ENCODE measurements at regions not wholly inside any gene's neighbourhood (a gene's known extent, or its start where the extent isn't known, plus 50 kb on each side); places are given as distances from the start of the nearest gene placed in this dataset.

GRCh38 chr15:96544162-96544756, 213.8 kb downstream of the NR2F2 start:
- Histone ChIP-seq H3K36me3 (ENCODE audit: control insufficient read depth in 5 of 5, insufficient read depth in 5 of 5, low read length in 5 of 5) (no peaks in the 10 kb centered on the region), H3K27ac (ENCODE audit: low read depth, low read length) (no peak overlapping the region), H3K27me3 (ENCODE audit: control insufficient read depth in 5 of 5, insufficient read depth in 4 of 5, low read length in 5 of 5) (no peaks in the 10 kb centered on the region), H3K9ac (ENCODE audit: low read length in 5 of 5) (no peak overlapping the region), H3K9me3 (ENCODE audit: control insufficient read depth in 5 of 5, low read length in 5 of 5) (no peaks in the 10 kb centered on the region), H3K4me3 (ENCODE audit: low read depth in 1 of 5, low read length in 5 of 5) (no peak overlapping the region), H3K4me1 (ENCODE audit: control insufficient read depth in 5 of 5, insufficient read depth in 5 of 5, low read length in 5 of 5) (no peaks in the 10 kb centered on the region)

- no peak overlapping the region for H3K9ac ChIP-seq (ENCODE audit: low read length in 5 of 5)
- H3K36me3 ChIP-seq (ENCODE audit: control insufficient read depth in 5 of 5, insufficient read depth in 5 of 5, low read length in 5 of 5) = no peaks in the 10 kb centered on the region
- no peak overlapping the region for H3K4me3 ChIP-seq (ENCODE audit: low read depth in 1 of 5, low read length in 5 of 5)
- no peaks in the 10 kb centered on the region for H3K9me3 ChIP-seq (ENCODE audit: control insufficient read depth in 5 of 5, low read length in 5 of 5)
- H3K4me1 ChIP-seq (ENCODE audit: control insufficient read depth in 5 of 5, insufficient read depth in 5 of 5, low read length in 5 of 5) = no peaks in the 10 kb centered on the region
- H3K27me3 ChIP-seq (ENCODE audit: control insufficient read depth in 5 of 5, insufficient read depth in 4 of 5, low read length in 5 of 5) = peaks cover 0 to 3% (median 0%) of the 10 kb centered on the region in 5 donors
- no peak overlapping the region for H3K27ac ChIP-seq (ENCODE audit: low read depth, low read length)
Measured at GRCh38 chr15:96549136-96549535, 218.6 kb downstream of the NR2F2 start.

- Histone ChIP-seq H3K4me3 (ENCODE audit: low read depth in 1 of 5, low read length in 5 of 5) (no peak overlapping the region), H3K27me3 (ENCODE audit: control insufficient read depth in 5 of 5, insufficient read depth in 4 of 5, low read length in 5 of 5) (peaks cover 0 to 3% (median 0%) of the 10 kb centered on the region in 5 donors), H3K36me3 (ENCODE audit: control insufficient read depth in 5 of 5, insufficient read depth in 5 of 5, low read length in 5 of 5) (no peaks in the 10 kb centered on the region), H3K4me1 (ENCODE audit: control insufficient read depth in 5 of 5, insufficient read depth in 5 of 5, low read length in 5 of 5) (no peaks in the 10 kb centered on the region), H3K9me3 (ENCODE audit: control insufficient read depth in 5 of 5, low read length in 5 of 5) (no peaks in the 10 kb centered on the region), H3K27ac (ENCODE audit: low read depth, low read length) (no peak overlapping the region), H3K9ac (ENCODE audit: low read length in 5 of 5) (no peak overlapping the region)
Measured at GRCh38 chr15:96551196-96551595, 220.7 kb downstream of the NR2F2 start.

- no peak overlapping the region for H3K27ac ChIP-seq (ENCODE audit: low read depth, low read length)
- H3K36me3 ChIP-seq (ENCODE audit: control insufficient read depth in 5 of 5, insufficient read depth in 5 of 5, low read length in 5 of 5) = no peaks in the 10 kb centered on the region
Measured at GRCh38 chr15:96551722-96552121, 221.2 kb downstream of the NR2F2 start.

GRCh38 chr15:96553006-96553405, 222.5 kb downstream of the NR2F2 start:
- Histone ChIP-seq H3K4me1 (ENCODE audit: control insufficient read depth in 5 of 5, insufficient read depth in 5 of 5, low read length in 5 of 5) (no peaks in the 10 kb centered on the region), H3K9ac (ENCODE audit: low read length in 5 of 5) (no peak overlapping the region), H3K36me3 (ENCODE audit: control insufficient read depth in 5 of 5, insufficient read depth in 5 of 5, low read length in 5 of 5) (no peaks in the 10 kb centered on the region)

More at GRCh38 chr15:96551722-96552121, 221.2 kb downstream of the NR2F2 start:
- Histone ChIP-seq H3K4me1 (ENCODE audit: control insufficient read depth in 5 of 5, insufficient read depth in 5 of 5, low read length in 5 of 5) (no peaks in the 10 kb centered on the region), H3K4me3 (ENCODE audit: low read depth in 1 of 5, low read length in 5 of 5) (no peak overlapping the region), H3K9ac (ENCODE audit: low read length in 5 of 5) (no peak overlapping the region), H3K9me3 (ENCODE audit: control insufficient read depth in 5 of 5, low read length in 5 of 5) (no peaks in the 10 kb centered on the region), H3K27me3 (ENCODE audit: control insufficient read depth in 5 of 5, insufficient read depth in 4 of 5, low read length in 5 of 5) (peaks cover 0 to 3% (median 0%) of the 10 kb centered on the region in 5 donors)

GRCh38 chr15:96553451-96553850, 223.0 kb downstream of the NR2F2 start:
- H3K27me3 ChIP-seq (ENCODE audit: control insufficient read depth in 5 of 5, insufficient read depth in 4 of 5, low read length in 5 of 5) = peaks cover 0 to 3% (median 0%) of the 10 kb centered on the region in 5 donors
- no peak overlapping the region for H3K27ac ChIP-seq (ENCODE audit: low read depth, low read length)
- no peak overlapping the region for H3K4me3 ChIP-seq (ENCODE audit: low read depth in 1 of 5, low read length in 5 of 5)
- H3K9me3 ChIP-seq (ENCODE audit: control insufficient read depth in 5 of 5, low read length in 5 of 5) = peaks cover 0 to 2% (median 0%) of the 10 kb centered on the region in 5 donors
- no peak overlapping the region for H3K9ac ChIP-seq (ENCODE audit: low read length in 5 of 5)
- no peaks in the 10 kb centered on the region for H3K36me3 ChIP-seq (ENCODE audit: control insufficient read depth in 5 of 5, insufficient read depth in 5 of 5, low read length in 5 of 5)
- H3K4me1 ChIP-seq (ENCODE audit: control insufficient read depth in 5 of 5, insufficient read depth in 5 of 5, low read length in 5 of 5) = no peaks in the 10 kb centered on the region

More at GRCh38 chr15:96553006-96553405, 222.5 kb downstream of the NR2F2 start:
- H3K4me3 ChIP-seq (ENCODE audit: low read depth in 1 of 5, low read length in 5 of 5) = no peak overlapping the region
- no peak overlapping the region for H3K27ac ChIP-seq (ENCODE audit: low read depth, low read length)
- H3K9me3 ChIP-seq (ENCODE audit: control insufficient read depth in 5 of 5, low read length in 5 of 5) = peaks cover 0 to 2% (median 0%) of the 10 kb centered on the region in 5 donors
- H3K27me3 ChIP-seq (ENCODE audit: control insufficient read depth in 5 of 5, insufficient read depth in 4 of 5, low read length in 5 of 5) = peaks cover 0 to 3% (median 0%) of the 10 kb centered on the region in 5 donors

- H3K27ac ChIP-seq (ENCODE audit: low read depth, low read length) = no peak overlapping the region
- H3K9ac ChIP-seq (ENCODE audit: low read length in 5 of 5) = no peak overlapping the region
- no peaks in the 10 kb centered on the region for H3K4me1 ChIP-seq (ENCODE audit: control insufficient read depth in 5 of 5, insufficient read depth in 5 of 5, low read length in 5 of 5)
- peaks cover 0 to 3% (median 0%) of the 10 kb centered on the region in 5 donors for H3K27me3 ChIP-seq (ENCODE audit: control insufficient read depth in 5 of 5, insufficient read depth in 4 of 5, low read length in 5 of 5)
- no peaks in the 10 kb centered on the region for H3K36me3 ChIP-seq (ENCODE audit: control insufficient read depth in 5 of 5, insufficient read depth in 5 of 5, low read length in 5 of 5)
- no peak overlapping the region for H3K4me3 ChIP-seq (ENCODE audit: low read depth in 1 of 5, low read length in 5 of 5)
- peaks cover 0 to 2% (median 0%) of the 10 kb centered on the region in 5 donors for H3K9me3 ChIP-seq (ENCODE audit: control insufficient read depth in 5 of 5, low read length in 5 of 5)
Measured at GRCh38 chr15:96553931-96554330, 223.4 kb downstream of the NR2F2 start.

GRCh38 chr15:96554541-96554940, 224.0 kb downstream of the NR2F2 start:
- no peaks in the 10 kb centered on the region for H3K36me3 ChIP-seq (ENCODE audit: control insufficient read depth in 5 of 5, insufficient read depth in 5 of 5, low read length in 5 of 5)
- H3K27me3 ChIP-seq (ENCODE audit: control insufficient read depth in 5 of 5, insufficient read depth in 4 of 5, low read length in 5 of 5) = peaks cover 0 to 3% (median 0%) of the 10 kb centered on the region in 5 donors
- no peak overlapping the region for H3K9ac ChIP-seq (ENCODE audit: low read length in 5 of 5)
- peaks cover 0 to 2% (median 0%) of the 10 kb centered on the region in 5 donors for H3K9me3 ChIP-seq (ENCODE audit: control insufficient read depth in 5 of 5, low read length in 5 of 5)
- no peaks in the 10 kb centered on the region for H3K4me1 ChIP-seq (ENCODE audit: control insufficient read depth in 5 of 5, insufficient read depth in 5 of 5, low read length in 5 of 5)
- no peak overlapping the region for H3K4me3 ChIP-seq (ENCODE audit: low read depth in 1 of 5, low read length in 5 of 5)
- no peak overlapping the region for H3K27ac ChIP-seq (ENCODE audit: low read depth, low read length)

GRCh38 chr15:96559087-96559486, 228.6 kb downstream of the NR2F2 start:
- Histone ChIP-seq H3K4me3 (ENCODE audit: low read depth in 1 of 5, low read length in 5 of 5) (no peak overlapping the region), H3K9me3 (ENCODE audit: control insufficient read depth in 5 of 5, low read length in 5 of 5) (peaks cover 0 to 5% (median 4%) of the 10 kb centered on the region in 5 donors), H3K4me1 (ENCODE audit: control insufficient read depth in 5 of 5, insufficient read depth in 5 of 5, low read length in 5 of 5) (no peaks in the 10 kb centered on the region), H3K27me3 (ENCODE audit: control insufficient read depth in 5 of 5, insufficient read depth in 4 of 5, low read length in 5 of 5) (no peaks in the 10 kb centered on the region), H3K36me3 (ENCODE audit: control insufficient read depth in 5 of 5, insufficient read depth in 5 of 5, low read length in 5 of 5) (no peaks in the 10 kb centered on the region), H3K9ac (ENCODE audit: low read length in 5 of 5) (no peak overlapping the region), H3K27ac (ENCODE audit: low read depth, low read length) (no peak overlapping the region)

- Histone ChIP-seq H3K9ac (ENCODE audit: low read length in 5 of 5) (no peak overlapping the region), H3K4me1 (ENCODE audit: control insufficient read depth in 5 of 5, insufficient read depth in 5 of 5, low read length in 5 of 5) (no peaks in the 10 kb centered on the region), H3K9me3 (ENCODE audit: control insufficient read depth in 5 of 5, low read length in 5 of 5) (peaks cover 0 to 5% (median 4%) of the 10 kb centered on the region in 5 donors), H3K27ac (ENCODE audit: low read depth, low read length) (no peak overlapping the region), H3K4me3 (ENCODE audit: low read depth in 1 of 5, low read length in 5 of 5) (no peak overlapping the region), H3K27me3 (ENCODE audit: control insufficient read depth in 5 of 5, insufficient read depth in 4 of 5, low read length in 5 of 5) (no peaks in the 10 kb centered on the region), H3K36me3 (ENCODE audit: control insufficient read depth in 5 of 5, insufficient read depth in 5 of 5, low read length in 5 of 5) (no peaks in the 10 kb centered on the region)
Measured at GRCh38 chr15:96559631-96560030, 229.1 kb downstream of the NR2F2 start.
